GM21381 (cell line): ENCODE measurements at regions not wholly inside any gene's neighbourhood (a gene's known extent, or its start where the extent isn't known, plus 50 kb on each side); places are given as distances from the start of the nearest gene placed in this dataset.

Source experiments
- ATAC-seq: cut with Tn5 transposase; IDR thresholded peaks from one replicate; pipeline ENCODE4 v1.9.1; 2021; ENCODE audit warnings: mild to moderate bottlenecking, moderate library complexity; ENCODE audit not compliant: unreplicated experiment

- ATAC-seq, result no peak
Measured at GRCh38 chr13:61765181-61765742, 349.6 kb upstream of the PCDH20 start.

DNA sequence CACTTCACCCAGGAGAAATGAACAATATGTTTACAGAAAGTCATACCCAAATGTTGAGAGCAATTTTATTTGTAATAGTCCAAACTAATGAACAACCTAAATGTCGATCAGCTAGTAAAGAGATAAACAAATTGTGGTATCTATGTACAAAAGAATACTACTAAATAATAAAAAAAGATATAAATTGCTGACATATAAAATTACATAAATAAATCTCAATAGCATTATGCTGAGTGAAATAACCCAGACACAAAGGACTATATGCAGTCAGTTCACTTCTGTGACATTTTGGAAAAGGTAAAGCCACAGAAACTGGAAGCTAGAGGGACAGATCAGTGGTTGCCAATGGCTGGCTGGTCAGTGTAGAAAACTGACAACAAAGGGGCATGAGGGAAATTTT lies 346.0 kb upstream of the PCDH20 start:
- ATAC-seq, result no peak

DNA sequence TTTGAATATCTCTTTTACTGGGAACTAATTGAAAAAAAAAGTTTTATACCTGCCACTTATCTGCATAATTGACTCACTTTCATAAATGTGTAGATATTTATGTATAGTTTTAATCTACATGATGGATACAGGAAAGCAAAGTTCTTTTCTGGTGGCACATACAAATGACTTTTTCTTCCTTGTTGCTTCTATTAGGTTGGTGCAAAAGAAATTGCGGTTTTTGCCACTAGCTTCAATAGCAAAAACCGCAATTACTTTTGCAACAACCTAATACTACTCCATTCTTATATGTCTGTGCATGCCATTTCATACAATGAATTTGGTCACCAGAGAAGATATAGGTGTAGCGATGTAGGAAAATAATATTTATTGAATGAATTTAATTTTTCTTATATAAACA lies 344.5 kb upstream of the PCDH20 start:
- no peak for ATAC-seq

GRCh38 chr13:61756031-61756430 lies 340.4 kb upstream of the PCDH20 start:
- ATAC-seq, result no peak

GRCh38 chr13:61751039-61751438 lies 335.4 kb upstream of the PCDH20 start:
- ATAC-seq, result no peak

DNA sequence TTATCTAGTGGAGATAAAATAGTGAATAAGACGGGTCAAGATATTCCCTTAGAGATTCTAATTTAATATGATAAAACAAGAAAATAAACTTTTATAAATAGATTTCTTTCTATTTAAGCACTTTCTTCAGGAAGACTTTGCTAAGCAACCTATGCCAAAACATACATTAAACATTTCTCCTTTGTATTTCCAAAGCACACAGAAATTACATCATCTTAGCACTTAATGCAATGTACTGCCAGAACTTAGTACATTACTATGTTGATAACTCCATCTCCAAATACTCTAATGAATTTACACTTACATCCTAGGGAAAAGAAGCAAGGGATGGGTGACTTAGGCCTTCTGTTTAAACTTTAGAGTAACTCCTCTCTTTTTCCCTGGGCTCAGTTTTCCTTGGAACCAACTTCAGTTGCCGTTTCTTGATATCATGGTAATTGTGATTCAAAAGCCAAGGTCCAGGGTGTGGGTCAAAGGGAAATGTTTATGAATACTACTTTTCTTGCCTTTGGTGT lies 322.6 kb upstream of the PCDH20 start:
- ATAC-seq, result no peak

GRCh38 chr13:61734683-61735082 lies 319.0 kb upstream of the PCDH20 start:
- no peak for ATAC-seq

GRCh38 chr13:61728471-61728870 lies 312.8 kb upstream of the PCDH20 start:
- ATAC-seq, result no peak

- ATAC-seq, result no peak
Measured at GRCh38 chr13:61727767-61728166, 312.1 kb upstream of the PCDH20 start.

GRCh38 chr13:61725806-61726205 lies 310.2 kb upstream of the PCDH20 start:
- no peak for ATAC-seq

GRCh38 chr13:61722119-61722518 lies 306.5 kb upstream of the PCDH20 start:
- no peak for ATAC-seq

GRCh38 chr13:61712621-61713020 lies 297.0 kb upstream of the PCDH20 start:
- no peak for ATAC-seq

- no peak for ATAC-seq
Measured at GRCh38 chr13:61709258-61709657, 293.6 kb upstream of the PCDH20 start.

GRCh38 chr13:61706899-61707298 lies 291.2 kb upstream of the PCDH20 start:
- no peak for ATAC-seq

GRCh38 chr13:61700620-61701019 lies 285.0 kb upstream of the PCDH20 start:
- no peak for ATAC-seq

GRCh38 chr13:61700181-61700580 lies 284.5 kb upstream of the PCDH20 start:
- no peak for ATAC-seq

DNA sequence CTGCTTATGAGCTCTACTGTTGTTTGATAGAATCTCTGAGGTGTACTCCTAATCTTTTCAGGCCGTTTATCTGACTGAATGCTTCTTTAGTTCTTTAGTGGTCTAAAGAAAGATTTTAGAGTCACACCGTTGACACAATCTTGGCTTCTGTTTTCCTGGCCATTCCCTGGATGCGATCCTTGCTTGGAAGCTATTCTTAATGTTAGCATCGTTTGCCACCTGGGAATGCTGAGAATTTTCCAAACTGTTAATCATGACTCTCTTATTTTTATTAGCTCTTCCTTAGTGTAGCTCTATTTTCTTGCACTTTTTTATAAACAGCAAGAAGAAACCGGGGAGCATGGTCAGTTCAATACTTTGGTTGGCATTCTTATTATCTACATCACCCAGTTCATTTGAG lies 281.0 kb upstream of the PCDH20 start:
- no peak for ATAC-seq

- no peak for ATAC-seq
Measured at GRCh38 chr13:61695147-61695546, 279.5 kb upstream of the PCDH20 start.

DNA sequence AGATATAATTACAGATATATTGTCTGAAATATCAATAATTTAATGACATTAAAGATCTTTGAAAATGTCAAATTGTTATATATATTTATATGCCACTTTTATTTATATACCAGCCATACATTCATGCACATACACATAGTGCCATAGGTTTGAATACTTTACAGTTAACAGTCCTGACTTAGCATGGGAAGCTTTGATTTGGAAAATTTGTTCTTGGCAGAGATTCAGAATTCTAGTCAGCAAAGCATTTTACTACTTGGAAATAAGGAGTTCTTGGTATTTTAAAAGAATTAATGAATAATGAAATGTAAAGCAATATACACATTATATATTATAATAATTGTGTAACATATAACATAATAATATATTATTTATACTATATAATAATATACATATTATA lies 277.0 kb upstream of the PCDH20 start:
- ATAC-seq, result no peak

DNA sequence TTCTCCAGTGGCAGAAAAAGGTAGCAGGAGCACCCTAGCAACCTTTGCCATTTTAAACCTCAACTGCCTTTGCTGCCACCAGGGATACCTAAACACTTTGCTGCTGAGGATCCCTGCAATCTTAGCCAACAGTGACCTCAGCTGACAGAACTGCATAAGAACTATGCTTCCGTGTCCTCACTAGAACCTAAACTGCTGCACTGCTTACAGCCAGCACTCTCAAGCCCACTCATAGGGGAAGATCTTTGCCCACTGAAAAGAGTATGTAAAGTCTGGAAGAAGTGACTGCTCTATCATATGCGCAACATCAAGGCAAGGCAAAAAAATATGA lies 270.0 kb upstream of the PCDH20 start:
- no peak for ATAC-seq

- no peak for ATAC-seq
Measured at GRCh38 chr13:61684976-61685681, 269.5 kb upstream of the PCDH20 start.

DNA sequence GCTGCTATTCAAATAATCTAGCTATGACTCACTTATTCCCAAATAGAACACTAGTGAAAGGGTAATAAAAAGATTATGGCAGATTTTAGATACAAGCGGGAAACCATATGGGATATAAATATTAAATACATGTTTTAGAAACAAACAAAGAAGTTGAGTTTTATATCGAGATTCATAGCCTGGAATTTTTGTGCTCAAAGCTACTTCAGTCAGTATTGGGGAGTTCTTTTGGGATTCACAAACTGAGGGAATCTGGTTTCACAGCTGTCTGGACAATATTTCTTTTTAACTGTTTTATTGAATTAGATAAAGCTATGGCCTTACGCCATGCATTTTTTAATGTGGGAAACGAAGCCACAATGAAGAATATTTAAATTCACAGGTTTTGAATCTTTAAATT lies 257.1 kb upstream of the PCDH20 start:
- no peak for ATAC-seq
